ENCODE measurements at regions not wholly inside any gene's neighbourhood (a gene's known extent, or its start where the extent isn't known, plus 50 kb on each side); places are given as distances from the start of the nearest gene placed in this dataset.
"Not testable (repeated sequence)": the region's sequence is repeated elsewhere in the genome, so short reads cannot be mapped to it uniquely, and the experiment has no call there.

DNA sequence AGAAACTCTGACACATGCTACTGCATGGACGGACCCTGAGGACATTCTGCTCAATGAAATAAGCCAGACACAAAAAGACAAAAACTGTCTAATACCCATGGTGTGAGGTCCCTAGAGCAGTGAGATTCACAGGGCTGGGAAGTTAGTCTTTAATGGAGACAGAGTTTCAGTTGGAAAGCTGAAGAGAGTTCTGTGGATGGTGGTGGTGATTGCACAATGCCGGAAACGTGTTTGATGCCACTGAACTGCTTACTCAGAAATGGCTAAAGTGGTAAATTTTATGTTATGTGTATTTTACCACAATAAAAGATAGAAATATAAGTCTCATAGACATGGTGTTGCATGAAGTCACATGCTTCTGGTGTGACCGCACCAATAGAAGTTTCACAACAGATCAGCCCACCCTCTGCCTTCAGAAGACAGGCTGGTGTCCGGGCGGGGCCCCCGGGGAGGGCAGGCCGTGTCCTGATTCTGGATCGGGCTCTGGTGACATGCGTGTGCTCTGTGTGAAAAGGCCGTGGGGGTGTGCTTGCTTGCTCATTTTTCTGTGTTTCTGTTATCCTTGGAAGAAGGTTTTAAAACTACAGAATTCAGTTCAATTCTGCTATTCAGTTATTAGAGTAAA is 108.5 kb upstream of the ZNF469 start:
- not testable (repeated sequence) for DNase-seq

- no peak for DNase-seq
Observed at GRCh38 chr16:88274847-88275246, 107.9 kb upstream of the ZNF469 start.

DNA sequence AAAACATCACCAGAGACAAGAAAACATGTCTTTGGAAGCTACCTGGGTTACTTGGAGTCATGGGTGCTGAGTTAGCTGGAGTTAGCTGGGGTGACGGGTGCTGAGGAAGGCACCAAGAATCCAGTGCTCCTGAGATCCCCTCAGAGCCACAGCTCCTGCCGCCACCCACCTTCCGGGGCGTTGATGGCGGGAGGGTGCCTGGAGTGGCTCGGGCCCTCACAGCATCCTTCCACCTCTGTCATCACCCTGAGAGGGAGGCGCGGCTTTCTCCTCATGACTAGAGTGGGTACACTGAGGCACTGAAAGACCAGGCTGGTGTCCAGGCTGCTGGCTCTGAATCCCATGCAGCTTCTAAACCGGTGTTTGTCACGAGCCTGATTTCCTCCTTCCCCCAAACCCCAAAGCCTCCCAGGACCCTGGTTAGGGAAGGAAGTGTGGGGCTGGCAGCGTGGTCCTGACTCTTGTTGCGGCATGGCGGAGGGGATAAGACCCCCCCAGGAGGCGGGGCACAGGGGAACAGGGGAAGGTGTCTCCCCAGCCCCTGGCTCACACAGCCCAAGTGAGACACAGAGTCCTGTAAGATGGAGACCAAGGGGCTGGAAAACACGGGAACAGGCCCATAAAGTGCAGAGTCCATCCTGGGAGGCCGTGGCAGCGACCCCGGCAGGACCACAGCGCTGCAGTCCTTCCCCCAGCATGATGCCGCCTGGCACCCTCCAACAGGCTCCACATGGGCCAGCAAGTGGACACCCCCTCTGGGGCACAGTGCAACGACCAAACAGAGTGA is 107.2 kb upstream of the ZNF469 start:
- DNase-seq, result not testable (repeated sequence)

- not testable (repeated sequence) for DNase-seq
Observed at GRCh38 chr16:88276123-88276588, 106.6 kb upstream of the ZNF469 start.

DNA sequence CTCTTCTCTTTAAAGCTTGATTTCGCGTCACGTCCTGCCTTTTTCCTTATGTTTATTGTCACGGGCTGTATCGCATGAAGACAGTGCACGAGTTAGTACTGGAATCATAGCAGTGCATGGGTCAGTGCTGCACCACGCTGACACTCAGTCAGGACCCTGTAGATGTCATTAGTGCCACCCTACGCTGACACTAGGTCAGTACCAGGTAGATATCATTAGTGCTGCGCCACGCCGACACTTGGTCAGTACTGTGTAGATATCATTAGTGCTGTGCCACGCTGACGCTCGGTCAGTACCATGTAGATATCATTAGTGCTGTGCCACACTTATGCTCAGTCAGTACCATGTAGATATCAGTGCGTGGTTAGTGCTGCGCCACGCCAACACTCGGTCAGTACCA is 106.2 kb upstream of the ZNF469 start:
- no peak for DNase-seq

GRCh38 chr16:88279998-88280397 is 102.8 kb upstream of the ZNF469 start:
- DNase-seq, result no peak

DNA sequence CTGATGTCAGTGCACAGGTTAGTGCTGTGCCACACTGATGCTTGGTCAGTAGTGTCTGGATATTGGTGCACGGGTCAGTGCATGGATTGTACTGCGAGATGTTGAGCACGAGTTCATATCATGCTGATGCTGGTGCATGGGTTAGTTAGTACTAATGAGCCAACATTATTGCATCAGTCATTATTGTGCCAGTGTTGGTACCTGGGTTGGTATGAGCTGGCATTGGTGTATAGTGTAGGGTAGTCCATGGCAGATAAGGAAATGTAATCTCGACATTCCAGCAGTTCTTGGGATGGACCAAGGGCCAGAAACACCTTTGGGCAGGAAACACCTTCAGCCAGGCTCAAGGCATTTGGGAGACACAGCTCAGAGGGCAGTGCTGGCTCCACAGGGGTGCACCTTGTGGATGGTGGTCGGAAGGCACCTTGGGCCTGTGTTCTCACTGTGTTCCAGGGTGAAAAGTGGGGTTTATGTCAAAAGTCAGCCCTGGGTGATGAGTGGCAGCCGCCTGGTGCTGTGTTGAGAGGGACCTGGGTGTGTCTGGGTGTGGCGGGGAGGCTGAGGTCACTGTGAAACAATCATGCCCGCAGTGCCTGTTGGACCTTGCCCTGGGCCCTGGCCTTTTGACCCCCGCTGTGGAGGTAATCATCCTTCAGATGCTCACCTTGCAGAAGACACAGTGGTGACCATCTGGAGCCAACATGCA is 100.7 kb upstream of the ZNF469 start:
- DNase-seq, result no peak

DNA sequence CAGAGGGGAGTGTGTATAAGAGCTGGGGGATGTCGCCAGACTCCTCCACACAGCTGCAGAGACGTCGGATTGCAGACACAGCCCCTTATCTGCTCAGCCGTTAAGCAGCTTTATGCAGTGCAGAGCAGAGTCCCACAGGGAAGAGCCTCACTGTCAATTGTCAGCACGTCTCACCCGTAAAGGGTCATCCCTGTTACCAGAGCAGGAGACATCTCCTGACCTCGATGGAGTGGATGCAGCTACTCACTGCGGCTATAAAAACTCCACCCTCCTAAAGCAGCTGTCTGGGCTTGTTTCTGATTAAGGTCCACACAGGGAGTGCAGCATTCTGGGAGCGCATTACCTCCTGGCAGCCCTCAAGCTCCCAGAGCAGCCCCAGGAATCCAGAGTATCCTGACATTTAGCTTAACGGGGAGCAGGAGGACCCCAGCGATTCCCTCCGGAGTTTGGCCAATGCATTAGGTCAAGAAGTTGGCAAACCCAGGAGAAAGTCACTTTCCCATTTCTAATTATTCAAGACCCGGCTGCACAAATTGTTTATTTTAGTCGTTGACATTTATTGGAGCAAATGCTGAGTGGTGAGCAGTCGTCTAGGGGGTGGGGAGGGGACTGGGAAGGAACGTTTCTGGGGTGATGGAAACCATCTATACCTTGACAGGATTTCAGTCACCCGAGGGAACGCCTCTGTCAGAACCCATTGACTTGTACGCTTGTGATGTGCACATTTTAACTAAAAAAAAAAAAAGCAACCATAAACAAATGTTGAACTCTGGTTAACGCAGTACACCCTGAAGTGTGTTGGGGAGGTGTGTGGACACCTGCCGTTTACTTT is 100.0 kb upstream of the ZNF469 start:
- DNase-seq, result no peak

- DNase-seq, result no peak
Observed at GRCh38 chr16:88283596-88283995, 99.2 kb upstream of the ZNF469 start.

- DNase-seq, result no peak
Observed at GRCh38 chr16:88284101-88284500, 98.7 kb upstream of the ZNF469 start.

GRCh38 chr16:88284626-88285513 is 97.9 kb upstream of the ZNF469 start:
- DNase-seq, result no peak

- no peak for DNase-seq
Observed at GRCh38 chr16:88285514-88285822, 97.3 kb upstream of the ZNF469 start.

DNA sequence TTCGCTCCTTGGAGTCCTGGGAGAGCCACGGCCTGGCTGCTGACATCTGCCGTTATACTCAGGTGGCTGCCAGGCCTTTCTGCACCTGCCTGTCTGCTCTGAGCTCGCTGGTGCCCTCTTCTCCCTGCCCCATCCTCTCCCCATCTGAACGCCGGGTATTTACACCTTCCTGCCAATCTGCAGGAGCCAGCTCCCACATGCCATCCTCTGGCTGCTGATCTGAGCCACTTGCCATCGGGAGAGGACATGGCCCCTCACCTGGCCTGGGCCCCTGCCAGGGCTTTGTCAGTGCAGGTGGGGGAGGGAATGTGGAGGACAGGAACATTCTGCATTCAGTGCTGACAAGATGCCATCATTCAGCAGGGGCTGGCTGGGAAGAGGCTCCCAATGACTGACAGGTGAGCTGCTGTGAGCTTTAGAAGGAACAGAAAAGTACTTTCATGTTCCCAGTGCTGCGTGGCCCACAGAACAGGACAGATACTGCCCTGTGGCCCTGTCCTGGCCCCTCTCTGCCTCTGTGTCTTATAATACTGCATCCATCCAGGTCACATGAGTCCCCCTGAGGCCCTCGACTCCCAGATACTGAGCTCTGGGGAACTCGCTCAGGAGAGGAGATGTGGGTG is 96.3 kb upstream of the ZNF469 start:
- DNase-seq, result no peak

DNA sequence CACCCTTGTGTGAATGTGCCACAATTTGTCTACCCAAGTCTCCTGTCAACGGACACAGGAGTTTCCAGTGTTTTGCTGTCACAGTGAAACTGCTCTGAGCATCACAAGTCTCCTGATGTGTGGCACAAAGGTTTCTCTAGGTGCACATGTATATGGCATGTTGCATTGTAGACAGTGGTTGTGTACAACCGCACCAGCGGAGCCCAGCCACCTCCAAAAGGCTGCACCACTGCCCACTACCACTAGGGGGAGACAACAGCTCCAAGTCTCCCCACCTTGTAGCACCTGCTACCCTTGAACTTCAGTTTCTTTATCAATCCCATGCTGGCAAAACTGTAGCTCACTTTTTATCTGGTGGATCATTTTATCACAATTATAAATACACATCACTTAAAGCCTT is 95.5 kb upstream of the ZNF469 start:
- no peak for DNase-seq

DNA sequence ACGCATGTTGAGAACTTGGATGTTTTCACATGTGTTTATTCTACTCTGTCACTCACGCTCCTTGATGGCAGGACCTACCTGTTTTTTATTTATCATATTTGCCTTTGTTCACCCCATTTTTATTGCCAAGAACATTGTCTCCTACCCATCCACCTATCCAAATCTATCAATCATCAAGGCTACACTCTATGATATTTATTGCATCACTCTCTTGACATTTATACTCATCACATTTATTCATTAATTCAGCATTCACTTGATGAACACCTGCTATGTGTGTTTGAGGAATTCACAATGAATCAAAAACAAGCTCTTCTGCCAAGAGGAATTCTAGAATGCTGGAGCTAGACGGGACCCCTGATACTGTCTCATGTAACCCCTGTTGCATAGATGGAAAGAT is 94.5 kb upstream of the ZNF469 start:
- no peak for DNase-seq

DNA sequence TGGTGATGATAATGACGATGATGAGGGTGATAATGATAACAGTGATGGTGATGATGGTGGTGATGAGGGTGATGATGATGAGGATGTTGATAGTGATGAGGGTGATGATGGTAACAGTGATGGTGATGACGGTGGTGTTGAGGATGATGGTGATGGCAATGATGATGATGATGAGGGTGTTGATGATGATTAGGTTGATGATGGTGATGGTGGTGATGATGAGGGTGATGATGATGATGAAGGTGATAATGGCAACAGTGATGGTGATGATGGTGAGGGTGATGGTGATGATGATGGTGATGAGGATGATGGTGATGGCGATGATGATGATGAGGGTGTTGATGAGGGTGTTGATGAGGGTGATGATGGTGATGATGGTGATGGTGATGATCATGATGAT is 93.8 kb upstream of the ZNF469 start:
- no peak for DNase-seq

GRCh38 chr16:88289561-88289960 is 93.2 kb upstream of the ZNF469 start:
- DNase-seq, result no peak

- DNase-seq, result no peak
Observed at GRCh38 chr16:88289968-88290401, 92.8 kb upstream of the ZNF469 start.

- DNase-seq, result no peak
Observed at GRCh38 chr16:88290850-88291830, 91.6 kb upstream of the ZNF469 start.
